H1 (cell line): ENCODE measurements at regions not wholly inside any gene's neighbourhood (a gene's known extent, or its start where the extent isn't known, plus 50 kb on each side); places are given as distances from the start of the nearest gene placed in this dataset.

Experiments used
- CTCF ChIA-PET: fragments of 300-600 bp; sonication (Branson Sonifier 250); formaldehyde crosslinking; loops from one replicate; lab custom pipeline; 2021; ENCODE audit not compliant: partially characterized antibody; lab: Charles Lee
- POLR2A ChIA-PET: fragments of 300-600 bp; sonication (Branson Sonifier 250); formaldehyde crosslinking; loops from one replicate; lab custom pipeline; 2021; ENCODE audit warnings: inconsistent platforms; ENCODE audit not compliant: partially characterized antibody; lab: Charles Lee
- DNase-seq, 2 experiments: peaks; one replicate each; pipeline versions ENCODE4 v3.0.0 to v3.0.0-alpha.2; 2010 to 2022; ENCODE audit warnings: low spot score in 2 of 2, low read depth in 1 of 2, mixed read lengths in 1 of 2
- FAIRE-seq: peaks from 2 replicates; lab custom pipeline; 2011; peaks lifted over from hg19 to GRCh38; lab: Jason Lieb, UNC
- H2AFZ ChIP-seq: 2 replicates; pipeline ENCODE4 v1.8.1; 2012; ENCODE audit warnings: low read length, inconsistent platforms
- H2AK5ac ChIP-seq: 2 replicates; pipeline ENCODE4 v1.6.1; 2013; ENCODE audit warnings: low read depth, low read length
- H2BK120ac ChIP-seq: replicated peaks from 2 replicates; pipeline ENCODE3; 2013; ENCODE audit warnings: low read depth, low read length, inconsistent platforms
- H2BK12ac ChIP-seq: 2 replicates; pipeline ENCODE4 v1.6.1; 2013; ENCODE audit warnings: low read depth, low read length
- H2BK15ac ChIP-seq: 2 replicates; pipeline ENCODE4 v1.6.1; 2013; ENCODE audit warnings: low read length
- H2BK20ac ChIP-seq: 2 replicates; pipeline ENCODE4 v1.6.1; 2013; ENCODE audit warnings: low read length
- H2BK5ac ChIP-seq: 2 replicates; pipeline ENCODE4 v1.6.1; 2013; ENCODE audit warnings: low read depth, low read length
- H3K14ac ChIP-seq: 2 replicates; pipeline ENCODE4 v1.6.1; 2013; ENCODE audit warnings: inconsistent platforms; ENCODE audit not compliant: insufficient read length
- H3K18ac ChIP-seq: 2 replicates; pipeline ENCODE4 v1.6.1; 2013; ENCODE audit warnings: low read length; ENCODE audit errors: extremely low read depth
- H3K23ac ChIP-seq: 2 replicates; pipeline ENCODE4 v1.6.1; 2013; ENCODE audit warnings: inconsistent platforms; ENCODE audit not compliant: insufficient read length
- H3K23me2 ChIP-seq: 2 replicates; pipeline ENCODE4 v1.6.1; 2013; ENCODE audit warnings: low read depth, low read length
- H3K27ac ChIP-seq: 2 replicates; pipeline ENCODE4 v1.6.1; 2011; ENCODE audit warnings: low read depth, low read length, inconsistent platforms
- H3K27me3 ChIP-seq, 4 experiments: replicated peaks in 1 of 4; 1 replicate in 1 of 4; 2 replicates in 3 of 4; pipeline versions ENCODE4 v1.6.1 to v1.8.1; 2011 to 2013; ENCODE audit warnings: low read length in 3 of 4, mild to moderate bottlenecking in 3 of 4, inconsistent platforms in 2 of 4, mixed read lengths in 2 of 4, moderate library complexity in 1 of 4; ENCODE audit not compliant: control insufficient read depth in 3 of 4, insufficient read depth in 3 of 4; ENCODE audit errors: extremely low read depth in 1 of 4
- H3K36me3 ChIP-seq, 4 experiments: 2 replicates each; pipeline versions ENCODE4 v1.6.1 to v1.8.1; 2011 to 2013; ENCODE audit warnings: mild to moderate bottlenecking in 4 of 4, low read length in 3 of 4, moderate library complexity in 2 of 4, control low read depth in 1 of 4, inconsistent platforms in 1 of 4; ENCODE audit not compliant: insufficient read depth in 4 of 4, control insufficient read depth in 2 of 4
- H3K4ac ChIP-seq: replicated peaks from 2 replicates; pipeline ENCODE3; 2013; ENCODE audit warnings: low read length, low read depth, mixed read lengths, inconsistent platforms; ENCODE audit not compliant: insufficient read length
- H3K4me1 ChIP-seq, 4 experiments: replicated peaks in 1 of 4; 1 replicate in 1 of 4; 2 replicates in 3 of 4; pipeline versions ENCODE4 v1.6.1 to v1.8.1; 2011 to 2013; ENCODE audit warnings: low read length in 3 of 4, inconsistent platforms in 2 of 4, mixed read lengths in 1 of 4; ENCODE audit not compliant: insufficient read depth in 4 of 4, control insufficient read depth in 3 of 4
- H3K4me2 ChIP-seq, 2 experiments: 2 replicates each; pipeline versions ENCODE4 v1.6.1 to v1.8.1; 2011 to 2013; ENCODE audit warnings: low read depth in 2 of 2, low read length in 2 of 2, control low read depth in 1 of 2, inconsistent platforms in 1 of 2, mild to moderate bottlenecking in 1 of 2; ENCODE audit not compliant: insufficient read depth in 1 of 2
- H3K4me3 ChIP-seq, 4 experiments: fragments of 200-600, 300-600 bp in 1 of 4; sonication (generic), shearing (Covaris generic), sonication (Bioruptor Twin) in 1 of 4; 2 replicates each; pipeline versions ENCODE4 v1.5.1 to v1.8.1; 2011 to 2016; ENCODE audit warnings: low read length in 4 of 4, low read depth in 3 of 4, control low read depth in 2 of 4, inconsistent platforms in 2 of 4, mild to moderate bottlenecking in 2 of 4, mixed read lengths in 1 of 4, moderate library complexity in 1 of 4; ENCODE audit not compliant: insufficient read depth in 2 of 4; ENCODE audit errors: extremely low read depth in 1 of 4
- H3K56ac ChIP-seq: replicated peaks from 2 replicates; pipeline ENCODE3; 2013; ENCODE audit warnings: low read depth, mild to moderate bottlenecking, mixed read lengths, low read length, inconsistent platforms; ENCODE audit not compliant: insufficient read length
- H3K79me1 ChIP-seq: 2 replicates; pipeline ENCODE4 v1.6.1; 2013; ENCODE audit warnings: low read depth, low read length, control low read depth
- H3K79me2 ChIP-seq, 2 experiments: 2 replicates each; pipeline versions ENCODE4 v1.6.1 to v1.8.1; 2012 to 2013; ENCODE audit warnings: low read length in 2 of 2, mild to moderate bottlenecking in 2 of 2, inconsistent platforms in 1 of 2; ENCODE audit not compliant: insufficient read depth in 2 of 2, control insufficient read depth in 1 of 2
- H3K9ac ChIP-seq, 4 experiments: replicated peaks in 1 of 4; 1 replicate in 1 of 4; 2 replicates in 3 of 4; pipeline versions ENCODE4 v1.6.1 to v1.8.1; 2011 to 2013; ENCODE audit warnings: low read depth in 3 of 4, low read length in 3 of 4, control low read depth in 2 of 4, mild to moderate bottlenecking in 2 of 4, moderate library complexity in 2 of 4, inconsistent platforms in 1 of 4; ENCODE audit errors: extremely low read depth in 1 of 4
- H3K9me3 ChIP-seq, 2 experiments: 2 replicates each; pipeline versions ENCODE4 v1.6.1 to v1.8.1; 2012 to 2013; ENCODE audit warnings: mild to moderate bottlenecking in 2 of 2, moderate library complexity in 2 of 2, control low read depth in 1 of 2, inconsistent platforms in 1 of 2, low read depth in 1 of 2, low read length in 1 of 2, mixed read lengths in 1 of 2; ENCODE audit not compliant: insufficient read depth in 2 of 2
- H4K20me1 ChIP-seq, 2 experiments: replicated peaks in 1 of 2; 2 replicates each; pipeline versions ENCODE3 to v1.8.1; 2011 to 2013; ENCODE audit warnings: inconsistent platforms in 2 of 2, low read length in 2 of 2, mild to moderate bottlenecking in 1 of 2; ENCODE audit not compliant: insufficient read depth in 2 of 2, control insufficient read depth in 1 of 2
- H4K5ac ChIP-seq: 2 replicates; pipeline ENCODE4 v1.6.1; 2013; ENCODE audit warnings: low read length, low read depth, mixed read lengths, inconsistent platforms; ENCODE audit not compliant: insufficient read length
- H4K8ac ChIP-seq: 2 replicates; pipeline ENCODE4 v1.8.0; 2013; ENCODE audit warnings: mild to moderate bottlenecking, moderate library complexity, low read length, inconsistent platforms; ENCODE audit not compliant: insufficient read depth; ENCODE audit errors: extremely low read depth
- H4K91ac ChIP-seq: replicated peaks from 2 replicates; pipeline ENCODE3; 2013; ENCODE audit warnings: low read length, mixed read lengths, inconsistent platforms; ENCODE audit not compliant: insufficient read length
- ATF2 ChIP-seq: IDR thresholded peaks from 2 replicates; pipeline ENCODE4 v1.6.1; 2012; ENCODE audit warnings: low read length, inconsistent platforms
- CHD1 ChIP-seq: IDR thresholded peaks from 2 replicates; pipeline ENCODE4 v1.6.1; 2012; ENCODE audit warnings: low read depth, low read length, improper control_type of control experiment
- WGBS, 2 experiments: shearing (Covaris generic) in 1 of 2; methylation state at CpG; one replicate each; pipeline versions ENCODE4 v1.1.6 to v1.1.7; 2013 to 2015; ENCODE audit warnings: low lambda C conversion rate in 2 of 2, mixed read lengths in 2 of 2, inconsistent platforms in 1 of 2, low coverage in 1 of 2, missing lambda C conversion rate in 1 of 2; ENCODE audit not compliant: insufficient replicate concordance in 2 of 2, insufficient coverage in 1 of 2, insufficient read length in 1 of 2; ENCODE audit errors: extremely low coverage in 1 of 2, missing lambda C conversion rate in 1 of 2; 5-methylcytosine and 5-hydroxymethylcytosine counted together

- H3K4me2 ChIP-seq, result no peak overlapping the region
- H3K4ac ChIP-seq, result no peak overlapping the region
- H3K4me1 ChIP-seq, result no peaks in the 10 kb centered on the region; a peak in 1 of 7 replicates
- no peak overlapping the region for H2AK5ac ChIP-seq
- no peak for TF ChIP-seq CHD1
- no peak for TF ChIP-seq ATF2
- TF ChIP-seq, all 59 proteins: peak for 0
- no peaks in the 10 kb centered on the region for H3K79me2 ChIP-seq
- H3K4me3 ChIP-seq, result no peak overlapping the region
- H2BK120ac ChIP-seq, result no peak overlapping the region
- H3K27ac ChIP-seq, result no peak overlapping the region
- DNase-seq, result no peak
- no peak overlapping the region for H2BK15ac ChIP-seq
- no peaks in the 10 kb centered on the region for H3K36me3 ChIP-seq
- ChIA-PET CTCF (no interaction called here), POLR2A (no interaction called here)
- WGBS, 2 experiments, result 100% methylated on average over 1 of the region's 1 CpG; no CpG with 5 or more reads in 1 of the 2 experiments
- no peak overlapping the region for H3K14ac ChIP-seq
- no peak overlapping the region for H3K56ac ChIP-seq
- H4K5ac ChIP-seq, result no peak overlapping the region
- no peak overlapping the region for H3K23ac ChIP-seq
- H3K23me2 ChIP-seq, result no peaks in the 10 kb centered on the region
- H4K91ac ChIP-seq, result no peak overlapping the region
- H3K79me1 ChIP-seq, result no peaks in the 10 kb centered on the region
- no peak overlapping the region for H3K18ac ChIP-seq
- H3K9me3 ChIP-seq, result peaks cover 9 to 10% of the 10 kb centered on the region in 2 experiments; a peak in 2 of 4 replicates
- H2BK20ac ChIP-seq, result no peak overlapping the region
- H3K27me3 ChIP-seq, result no peaks in the 10 kb centered on the region
- no peak overlapping the region for H4K8ac ChIP-seq
- H2BK5ac ChIP-seq, result no peak overlapping the region
- no peak overlapping the region for H2BK12ac ChIP-seq
- H3K9ac ChIP-seq, result no peak overlapping the region
- no peak for FAIRE-seq
- H2AFZ ChIP-seq, result no peak overlapping the region
- H4K20me1 ChIP-seq, result no peaks in the 10 kb centered on the region
Observed at GRCh38 chr1:105544475-105544874, 1512.0 kb upstream of the PRMT6 start.
